Endothelial cell of umbilical vein (primary cell): ENCODE measurements at regions not wholly inside any gene's neighbourhood (a gene's known extent, or its start where the extent isn't known, plus 50 kb on each side); places are given as distances from the start of the nearest gene placed in this dataset.

Experiments
- BruUV-seq: library from RNA; stranded (reverse); fragments of 400-500 nt; replicated peaks from 2 replicates; lab custom pipeline; 2021; lab: Mats Ljungman, UMichigan
- CTCF ChIA-PET: fragments of 300-600, 350-600 bp; sonication (Branson Sonifier 250); formaldehyde crosslinking; loops from one replicate; lab custom pipeline; 2021; ENCODE audit warnings: antibody characterized with exemption, inconsistent platforms; lab: Charles Lee
- POLR2A ChIA-PET: fragments of 300-600, 350-600 bp; sonication (Branson Sonifier 250); formaldehyde crosslinking; loops from one replicate; lab custom pipeline; 2021; ENCODE audit warnings: antibody characterized with exemption, inconsistent platforms; lab: Charles Lee
- DNase-seq: peaks from one replicate; pipeline ENCODE4 v3.0.0-alpha.2; 2011; ENCODE audit warnings: low read depth, low spot score
- FAIRE-seq: peaks from 2 replicates; lab custom pipeline; 2011; peaks lifted over from hg19 to GRCh38; lab: Jason Lieb, UNC
- H2AFZ ChIP-seq: 2 replicates; pipeline ENCODE4 v1.6.0; 2012; ENCODE audit warnings: low read depth, low read length, control low read depth, inconsistent platforms
- H3K27ac ChIP-seq: 2 replicates; pipeline ENCODE4 v1.5.1; 2011; ENCODE audit warnings: low read depth, mild to moderate bottlenecking, control low read depth, low read length, moderate library complexity; ENCODE audit not compliant: insufficient read depth
- H3K27me3 ChIP-seq, 2 experiments: 2 replicates each; pipeline versions ENCODE4 v1.6.0 to v1.6.1; 2011; ENCODE audit warnings: low read length in 2 of 2, mixed read lengths in 1 of 2; ENCODE audit not compliant: control insufficient read depth in 2 of 2, insufficient read depth in 2 of 2
- H3K36me3 ChIP-seq, 2 experiments: 2 replicates in 1 of 2; 3 replicates in 1 of 2; pipeline ENCODE4 v1.5.1; 2011; ENCODE audit warnings: low read length in 2 of 2, mild to moderate bottlenecking in 1 of 2, moderate library complexity in 1 of 2; ENCODE audit not compliant: control insufficient read depth in 2 of 2, insufficient read depth in 2 of 2; ENCODE audit errors: extremely low read depth in 1 of 2
- H3K4me1 ChIP-seq: 3 replicates; pipeline ENCODE4 v1.5.1; 2011; ENCODE audit warnings: mild to moderate bottlenecking, low read length; ENCODE audit not compliant: control insufficient read depth, insufficient read depth; ENCODE audit errors: extremely low read depth
- H3K4me2 ChIP-seq: 2 replicates; pipeline ENCODE4 v1.6.1; 2011; ENCODE audit warnings: low read length, control low read depth, mixed read lengths; ENCODE audit not compliant: insufficient read depth
- H3K4me3 ChIP-seq, 3 experiments: fragments of 200-600 bp in 1 of 3; sonication (generic), shearing (Covaris generic) in 1 of 3; replicated peaks in 1 of 3; 2 replicates each; pipeline ENCODE4 v1.5.1; 2011 to 2016; ENCODE audit warnings: control low read depth in 3 of 3, low read length in 3 of 3, mild to moderate bottlenecking in 2 of 3, inconsistent platforms in 1 of 3, low read depth in 1 of 3, moderate library complexity in 1 of 3; ENCODE audit not compliant: insufficient read depth in 1 of 3
- H3K79me2 ChIP-seq: 2 replicates; pipeline ENCODE4 v1.6.0; 2012; ENCODE audit warnings: low read length, inconsistent platforms; ENCODE audit not compliant: control insufficient read depth, insufficient read depth
- H3K9ac ChIP-seq: replicated peaks from 2 replicates; pipeline ENCODE3; 2011; ENCODE audit warnings: low read length, control low read depth; ENCODE audit not compliant: insufficient read depth; ENCODE audit errors: extremely low read depth
- H3K9me1 ChIP-seq: replicated peaks from 3 replicates; pipeline ENCODE4 v1.6.0; 2011; ENCODE audit warnings: mild to moderate bottlenecking, low read length; ENCODE audit not compliant: control insufficient read depth, insufficient read depth; ENCODE audit errors: extremely low read depth
- H3K9me3 ChIP-seq: replicated peaks from 2 replicates; pipeline ENCODE4 v1.5.1; 2012; ENCODE audit warnings: low read length, inconsistent platforms; ENCODE audit not compliant: control insufficient read depth, insufficient read depth
- H4K20me1 ChIP-seq: replicated peaks from 2 replicates; pipeline ENCODE3; 2011; ENCODE audit warnings: mild to moderate bottlenecking, low read length; ENCODE audit not compliant: control insufficient read depth, insufficient read depth; ENCODE audit errors: extremely low read depth
- EZH2 ChIP-seq: IDR thresholded peaks from 2 replicates; pipeline ENCODE4 v1.6.1; 2012; ENCODE audit warnings: borderline replicate concordance, low read depth, mild to moderate bottlenecking, moderate library complexity, low read length, inconsistent platforms; ENCODE audit not compliant: severe bottlenecking
- FOS ChIP-seq: IDR thresholded peaks from 2 replicates; pipeline ENCODE4 v1.6.1; 2011; ENCODE audit warnings: mild to moderate bottlenecking, low read length, moderate library complexity, borderline replicate concordance; ENCODE audit not compliant: insufficient read depth
- GATA2 ChIP-seq: IDR thresholded peaks from 2 replicates; pipeline ENCODE4 v1.7.0; 2011; ENCODE audit warnings: low read depth, mild to moderate bottlenecking, moderate library complexity, mixed read lengths, low read length; ENCODE audit not compliant: insufficient read length, insufficient read depth
- JUN ChIP-seq: IDR thresholded peaks from 2 replicates; pipeline ENCODE4 v1.6.1; 2011; ENCODE audit warnings: borderline replicate concordance, low read depth; ENCODE audit not compliant: insufficient read length, insufficient read depth
- MYC ChIP-seq: IDR thresholded peaks from one replicate; pipeline ENCODE4 v1.6.1; 2011; ENCODE audit warnings: mild to moderate bottlenecking, low read depth, low read length
- POLR2A ChIP-seq: IDR thresholded peaks from 2 replicates; pipeline ENCODE4 v1.6.1; 2012; ENCODE audit warnings: low read depth, mild to moderate bottlenecking, control low read depth, low read length
- POLR2AphosphoS5 ChIP-seq: IDR thresholded peaks from 2 replicates; pipeline ENCODE4 v1.6.1; 2012; ENCODE audit warnings: low read depth, mild to moderate bottlenecking, control low read depth, low read length, moderate library complexity; ENCODE audit not compliant: insufficient read depth
- dilution Hi-C: fragments of 300-500 bp; cut with MboI; formaldehyde crosslinking; loops from one replicate; pipeline ENCODE4 v1.15.0; 2019; ENCODE audit warnings: low sequenced_read_pairs; ENCODE audit not compliant: extremely low pct_ligation_motif_present
- intact Hi-C: fragments of 100-400 bp; cut with micrococcal nuclease; formaldehyde crosslinking; loops from one replicate; pipeline ENCODE4 v1.10.0; 2022
- TF ChIP-seq, protein P1 (sequence below), 2 donors: IDR thresholded peaks; 1 replicate in 1 of 2; 2 replicates in 1 of 2; pipeline ENCODE4 v1.5.1; 2011; ENCODE audit warnings: low read length in 2 of 2, mild to moderate bottlenecking in 2 of 2, moderate library complexity in 2 of 2, control low read depth in 1 of 2, inconsistent platforms in 1 of 2, low read depth in 1 of 2; ENCODE audit not compliant: insufficient read depth in 1 of 2; ENCODE audit errors: extremely low read depth in 1 of 2
- TF ChIP-seq, protein P2 (sequence below): IDR thresholded peaks from 2 replicates; pipeline ENCODE4 v1.6.1; 2011; ENCODE audit not compliant: insufficient read depth, insufficient read length

DNA sequence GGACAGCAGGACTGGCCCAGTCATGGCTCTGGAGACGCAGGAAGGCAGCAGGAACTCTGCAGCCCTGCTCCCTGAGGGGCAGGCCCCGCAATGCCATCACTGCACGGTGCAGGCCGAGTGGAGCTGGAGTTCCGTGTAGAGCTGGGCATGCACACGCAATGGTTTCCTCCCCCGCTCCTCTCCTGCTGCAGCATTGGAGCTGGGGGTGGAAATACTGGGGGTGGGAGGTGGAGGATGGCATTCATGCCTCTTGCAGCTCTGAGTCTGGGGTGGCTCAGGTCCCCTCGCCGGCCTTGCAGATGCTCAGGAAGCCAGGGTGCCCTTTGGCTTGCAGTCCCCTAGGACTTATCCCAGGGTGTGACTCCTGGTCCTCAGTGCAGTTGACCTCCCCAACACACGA, 78.3 kb upstream of the ASB18 start:
- dilution Hi-C loops, result loop anchor here (10.0 kb wide), 1 partner anchor 722 kb away; no protein-coding TSS in a partner anchor
- no peak for FAIRE-seq
- POLR2A ChIA-PET, result no interaction called here

More for the DNA sequence above, 78.3 kb upstream of the ASB18 start:
- H3K36me3 ChIP-seq, result no peaks in the 10 kb centered on the region
- TF ChIP-seq GATA2, result no peak
- TF ChIP-seq POLR2AphosphoS5, result no peak
- TF ChIP-seq EZH2, result no peak
- TF ChIP-seq, protein P1, sequence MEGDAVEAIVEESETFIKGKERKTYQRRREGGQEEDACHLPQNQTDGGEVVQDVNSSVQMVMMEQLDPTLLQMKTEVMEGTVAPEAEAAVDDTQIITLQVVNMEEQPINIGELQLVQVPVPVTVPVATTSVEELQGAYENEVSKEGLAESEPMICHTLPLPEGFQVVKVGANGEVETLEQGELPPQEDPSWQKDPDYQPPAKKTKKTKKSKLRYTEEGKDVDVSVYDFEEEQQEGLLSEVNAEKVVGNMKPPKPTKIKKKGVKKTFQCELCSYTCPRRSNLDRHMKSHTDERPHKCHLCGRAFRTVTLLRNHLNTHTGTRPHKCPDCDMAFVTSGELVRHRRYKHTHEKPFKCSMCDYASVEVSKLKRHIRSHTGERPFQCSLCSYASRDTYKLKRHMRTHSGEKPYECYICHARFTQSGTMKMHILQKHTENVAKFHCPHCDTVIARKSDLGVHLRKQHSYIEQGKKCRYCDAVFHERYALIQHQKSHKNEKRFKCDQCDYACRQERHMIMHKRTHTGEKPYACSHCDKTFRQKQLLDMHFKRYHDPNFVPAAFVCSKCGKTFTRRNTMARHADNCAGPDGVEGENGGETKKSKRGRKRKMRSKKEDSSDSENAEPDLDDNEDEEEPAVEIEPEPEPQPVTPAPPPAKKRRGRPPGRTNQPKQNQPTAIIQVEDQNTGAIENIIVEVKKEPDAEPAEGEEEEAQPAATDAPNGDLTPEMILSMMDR (IDR thresholded peaks at IDR 0.05; ENCODE audit: extremely low read depth in 1 of 2, insufficient read depth in 1 of 2, low read depth in 1 of 2, low read length in 2 of 2), result no peak
- TF ChIP-seq, protein P2, sequence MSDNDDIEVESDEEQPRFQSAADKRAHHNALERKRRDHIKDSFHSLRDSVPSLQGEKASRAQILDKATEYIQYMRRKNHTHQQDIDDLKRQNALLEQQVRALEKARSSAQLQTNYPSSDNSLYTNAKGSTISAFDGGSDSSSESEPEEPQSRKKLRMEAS, result no peak
- no peak for TF ChIP-seq POLR2A
- TF ChIP-seq JUN, result no peak
- TF ChIP-seq MYC, result no peak
- TF ChIP-seq FOS, result no peak
- H3K79me2 ChIP-seq, result no peaks in the 10 kb centered on the region
- H3K27me3 ChIP-seq, result no peaks in the 10 kb centered on the region
- DNase-seq, result no peak
- no peak overlapping the region for H2AFZ ChIP-seq
- H3K4me3 ChIP-seq, result no peak overlapping the region
- no peak overlapping the region for H3K4me2 ChIP-seq
- BruUV-seq, result no TSS peak
- CTCF ChIA-PET, result interaction anchor here (0.9 to 2.8 kb wide), 7 partner anchors 50 to 732 kb away, joined by 3 to 18 read pairs (median 8); no protein-coding TSS in a partner anchor
- H3K27ac ChIP-seq, result no peak overlapping the region
- no peaks in the 10 kb centered on the region for H4K20me1 ChIP-seq
- no peaks in the 10 kb centered on the region for H3K4me1 ChIP-seq
- H3K9ac ChIP-seq, result no peak overlapping the region
- intact Hi-C loops, result loop anchor here (2.0 kb wide), 1 partner anchor 564 kb away; no protein-coding TSS in a partner anchor
- H3K9me1 ChIP-seq, result no peaks in the 10 kb centered on the region
- no peaks in the 10 kb centered on the region for H3K9me3 ChIP-seq
